DND-41 (cell line): ENCODE measurements at regions not wholly inside any gene's neighbourhood (a gene's known extent, or its start where the extent isn't known, plus 50 kb on each side); places are given as distances from the start of the nearest gene placed in this dataset.

Experiments used
- ATAC-seq: fragments of 200-7000 bp; cut with Tn5 transposase; 3 replicates; pipeline ENCODE4 v1.9.1; 2021; ENCODE audit warnings: low read depth; ENCODE audit not compliant: insufficient read depth
- DNase-seq: peaks from one replicate; pipeline ENCODE4 v3.0.0-alpha.2; 2020
- H2AFZ ChIP-seq: 2 replicates; pipeline ENCODE4 v1.6.0; 2012; ENCODE audit warnings: low read depth, low read length
- H3K27ac ChIP-seq: 2 replicates; pipeline ENCODE4 v1.5.1; 2012; ENCODE audit warnings: low read length, inconsistent platforms
- H3K27me3 ChIP-seq: fragments of 200-600 bp; sonication (generic); 2 replicates; pipeline ENCODE4 v1.6.0; 2012; ENCODE audit warnings: low read length, mild to moderate bottlenecking, inconsistent platforms; ENCODE audit not compliant: insufficient read depth, poor library complexity
- H3K36me3 ChIP-seq: 2 replicates; pipeline ENCODE4 v1.5.1; 2012; ENCODE audit warnings: low read length, inconsistent platforms; ENCODE audit not compliant: insufficient read depth
- H3K4me1 ChIP-seq: 2 replicates; pipeline ENCODE4 v1.5.1; 2012; ENCODE audit warnings: mild to moderate bottlenecking, low read length; ENCODE audit not compliant: insufficient read depth
- H3K4me2 ChIP-seq: 2 replicates; pipeline ENCODE4 v1.6.0; 2012; ENCODE audit warnings: mild to moderate bottlenecking, moderate library complexity, low read length, inconsistent platforms; ENCODE audit not compliant: insufficient read depth
- H3K4me3 ChIP-seq, 2 experiments: fragments of 200-600 bp in 1 of 2; shearing (Covaris generic) in 1 of 2; 2 replicates each; pipeline ENCODE4 v1.5.1; 2012 to 2016; ENCODE audit warnings: inconsistent platforms in 2 of 2, low read length in 2 of 2, mild to moderate bottlenecking in 2 of 2, low read depth in 1 of 2, moderate library complexity in 1 of 2
- H3K79me2 ChIP-seq: 2 replicates; pipeline ENCODE4 v1.6.0; 2012; ENCODE audit warnings: low read length, inconsistent platforms; ENCODE audit not compliant: insufficient read depth
- H3K9ac ChIP-seq: 2 replicates; pipeline ENCODE4 v1.6.0; 2012; ENCODE audit warnings: low read depth, mild to moderate bottlenecking, inconsistent platforms, low read length, moderate library complexity
- H3K9me3 ChIP-seq: 2 replicates; pipeline ENCODE4 v1.5.1; 2012; ENCODE audit warnings: low read length, moderate library complexity, mild to moderate bottlenecking, inconsistent platforms; ENCODE audit not compliant: insufficient read depth, severe bottlenecking
- H4K20me1 ChIP-seq: 2 replicates; pipeline ENCODE4 v1.6.0; 2012; ENCODE audit warnings: low read length; ENCODE audit not compliant: insufficient read depth
- EZH2 ChIP-seq: IDR thresholded peaks from 3 replicates; pipeline ENCODE4 v1.6.1; 2012; ENCODE audit warnings: borderline replicate concordance, low read depth, mild to moderate bottlenecking, moderate library complexity, low read length, inconsistent platforms; ENCODE audit not compliant: severe bottlenecking
- TF ChIP-seq, protein P1 (sequence below): IDR thresholded peaks from 2 replicates; pipeline ENCODE4 v1.5.1; 2012; ENCODE audit warnings: borderline replicate concordance, low read length, moderate library complexity, mild to moderate bottlenecking; ENCODE audit not compliant: poor library complexity, severe bottlenecking; ENCODE audit errors: extremely low read depth

DNA sequence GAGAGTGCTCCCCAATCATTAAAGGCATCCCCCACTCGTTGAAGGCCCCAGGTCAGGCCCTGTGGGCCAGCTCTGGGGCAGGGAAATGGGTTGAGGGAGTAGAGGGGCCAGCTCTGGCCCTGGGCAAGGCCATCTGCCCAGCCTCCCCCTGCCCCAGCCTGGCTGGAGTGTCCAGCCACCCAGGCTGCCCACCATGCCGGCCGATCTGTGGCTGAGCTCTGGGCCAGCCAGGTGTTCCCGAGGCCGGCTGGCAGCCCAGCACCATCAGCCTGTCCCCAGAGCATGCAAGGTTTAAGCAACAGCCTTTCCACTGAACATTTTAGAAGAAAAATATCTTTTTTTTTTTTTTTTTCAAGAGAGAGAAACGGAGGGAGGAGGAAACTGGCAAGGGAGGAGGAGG lies 62.8 kb upstream of the LINGO1 start:
- DNase-seq (no peak), ATAC-seq (no peak)
- Histone ChIP-seq H3K4me3 (no peak overlapping the region), H3K9me3 (no peaks in the 10 kb centered on the region), H3K4me1 (no peaks in the 10 kb centered on the region), H3K27me3 (peaks cover 8% of the 10 kb centered on the region), H3K36me3 (no peaks in the 10 kb centered on the region), H3K9ac (no peak overlapping the region), H3K4me2 (no peak overlapping the region), H2AFZ (no peak overlapping the region), H3K27ac (no peak overlapping the region), H4K20me1 (peaks cover 4% of the 10 kb centered on the region; the same call in 1 of the 2 replicates), H3K79me2 (no peaks in the 10 kb centered on the region)
- TF ChIP-seq EZH2: no peak
- TF ChIP-seq, protein P1, sequence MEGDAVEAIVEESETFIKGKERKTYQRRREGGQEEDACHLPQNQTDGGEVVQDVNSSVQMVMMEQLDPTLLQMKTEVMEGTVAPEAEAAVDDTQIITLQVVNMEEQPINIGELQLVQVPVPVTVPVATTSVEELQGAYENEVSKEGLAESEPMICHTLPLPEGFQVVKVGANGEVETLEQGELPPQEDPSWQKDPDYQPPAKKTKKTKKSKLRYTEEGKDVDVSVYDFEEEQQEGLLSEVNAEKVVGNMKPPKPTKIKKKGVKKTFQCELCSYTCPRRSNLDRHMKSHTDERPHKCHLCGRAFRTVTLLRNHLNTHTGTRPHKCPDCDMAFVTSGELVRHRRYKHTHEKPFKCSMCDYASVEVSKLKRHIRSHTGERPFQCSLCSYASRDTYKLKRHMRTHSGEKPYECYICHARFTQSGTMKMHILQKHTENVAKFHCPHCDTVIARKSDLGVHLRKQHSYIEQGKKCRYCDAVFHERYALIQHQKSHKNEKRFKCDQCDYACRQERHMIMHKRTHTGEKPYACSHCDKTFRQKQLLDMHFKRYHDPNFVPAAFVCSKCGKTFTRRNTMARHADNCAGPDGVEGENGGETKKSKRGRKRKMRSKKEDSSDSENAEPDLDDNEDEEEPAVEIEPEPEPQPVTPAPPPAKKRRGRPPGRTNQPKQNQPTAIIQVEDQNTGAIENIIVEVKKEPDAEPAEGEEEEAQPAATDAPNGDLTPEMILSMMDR: no peak

DNA sequence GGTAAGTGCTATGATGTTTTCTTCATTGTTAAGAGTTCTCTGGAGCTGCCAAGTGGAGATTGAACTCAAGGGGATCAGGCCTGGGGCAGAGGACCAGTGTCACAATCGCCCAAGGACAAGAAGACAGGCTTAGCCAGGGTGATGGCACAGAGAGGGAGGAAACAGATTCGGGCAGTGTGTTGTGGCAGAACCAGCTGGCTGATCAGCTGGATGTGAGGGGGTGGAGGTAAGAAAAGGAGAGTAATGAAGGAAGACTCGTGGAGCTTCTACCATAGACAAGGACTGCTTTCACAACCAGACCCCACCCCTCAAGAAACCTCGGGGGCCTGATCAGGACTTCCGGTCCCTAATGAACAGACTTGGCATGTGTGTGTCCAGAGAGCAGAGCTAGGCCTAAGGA lies 60.9 kb upstream of the LINGO1 start:
- H3K9ac ChIP-seq: no peak overlapping the region
- H3K27me3 ChIP-seq: peaks cover 11% of the 10 kb centered on the region
- no peaks in the 10 kb centered on the region for H3K9me3 ChIP-seq
- no peaks in the 10 kb centered on the region for H3K79me2 ChIP-seq
- H3K27ac ChIP-seq: no peak overlapping the region
- peaks cover 4% of the 10 kb centered on the region; the same call in 1 of the 2 replicates for H4K20me1 ChIP-seq
- no peaks in the 10 kb centered on the region for H3K36me3 ChIP-seq
- DNase-seq (no peak), ATAC-seq (no peak)
- H3K4me2 ChIP-seq: no peak overlapping the region
- TF ChIP-seq EZH2: no peak
- TF ChIP-seq, protein P1: no peak
- no peak overlapping the region for H3K4me3 ChIP-seq
- H2AFZ ChIP-seq: no peak overlapping the region
- no peaks in the 10 kb centered on the region for H3K4me1 ChIP-seq

DNA sequence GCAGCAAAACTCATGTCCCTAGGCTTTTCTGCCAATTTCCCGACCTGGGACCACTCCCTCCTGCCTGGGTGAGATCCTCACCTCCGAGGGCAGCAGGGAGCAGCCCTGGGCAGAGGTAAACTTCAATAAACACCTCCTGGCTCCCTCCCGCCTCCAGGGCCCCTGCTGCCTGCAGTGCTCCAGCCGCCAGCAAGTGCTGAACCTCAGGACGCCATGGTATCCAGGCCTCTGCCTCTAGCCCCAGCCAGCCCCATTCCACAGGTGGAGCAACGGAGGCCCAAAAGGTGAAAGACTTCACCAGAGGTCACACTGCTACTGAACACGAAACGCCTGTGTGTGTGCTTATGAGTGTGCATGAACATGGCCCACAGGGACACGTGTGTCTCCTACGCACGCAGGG lies 59.9 kb upstream of the LINGO1 start:
- H3K36me3 ChIP-seq: no peaks in the 10 kb centered on the region
- H3K9me3 ChIP-seq: no peaks in the 10 kb centered on the region
- H4K20me1 ChIP-seq: peaks cover 4% of the 10 kb centered on the region; the same call in 1 of the 2 replicates
- H3K4me1 ChIP-seq: no peaks in the 10 kb centered on the region
- H3K79me2 ChIP-seq: no peaks in the 10 kb centered on the region
- no peak overlapping the region for H2AFZ ChIP-seq
- H3K4me3 ChIP-seq: no peak overlapping the region
- TF ChIP-seq EZH2: no peak
- TF ChIP-seq, protein P1: no peak
- H3K27me3 ChIP-seq: peaks cover 11% of the 10 kb centered on the region
- no peak overlapping the region for H3K4me2 ChIP-seq
- H3K9ac ChIP-seq: no peak overlapping the region
- H3K27ac ChIP-seq: no peak overlapping the region
- ATAC-seq (no peak), DNase-seq (no peak)

DNA sequence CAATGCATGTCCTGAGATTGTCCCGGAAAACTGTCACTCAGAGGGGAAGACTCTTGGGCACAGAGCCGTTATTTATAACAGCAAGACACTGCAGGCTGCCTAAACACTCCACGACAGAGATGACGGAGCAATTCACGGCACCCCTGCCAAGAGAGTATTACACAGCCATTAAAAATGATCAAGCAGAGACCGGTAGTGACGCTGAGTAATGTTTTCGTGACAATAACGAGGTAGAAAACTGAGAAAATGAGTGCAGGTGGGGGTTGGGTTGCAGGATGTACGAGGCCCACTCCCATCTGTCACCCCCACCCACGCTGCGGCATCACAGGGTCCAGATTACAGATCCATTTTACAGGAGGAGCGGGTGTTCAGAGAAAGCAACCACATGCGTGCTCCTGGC lies 58.9 kb upstream of the LINGO1 start:
- Histone ChIP-seq H3K27me3 (peaks cover 14% of the 10 kb centered on the region), H3K4me3 (no peak overlapping the region), H3K36me3 (no peaks in the 10 kb centered on the region), H4K20me1 (peaks cover 4% of the 10 kb centered on the region; the same call in 1 of the 2 replicates), H3K4me1 (no peaks in the 10 kb centered on the region), H2AFZ (no peak overlapping the region), H3K27ac (no peak overlapping the region), H3K4me2 (no peak overlapping the region), H3K79me2 (no peaks in the 10 kb centered on the region), H3K9me3 (no peaks in the 10 kb centered on the region), H3K9ac (no peak overlapping the region)
- TF ChIP-seq EZH2: no peak
- TF ChIP-seq, protein P1: no peak
- ATAC-seq (no peak), DNase-seq (no peak)
